ENCODE measurements at regions not wholly inside any gene's neighbourhood (a gene's known extent, or its start where the extent isn't known, plus 50 kb on each side); places are given as distances from the start of the nearest gene placed in this dataset.

- ATAC-seq (no peak), DNase-seq (no peak)
These were observed 55.9 kb upstream of the UMPS start for GRCh38 chr3:124674336-124674735.

- ATAC-seq (no peak), DNase-seq (no peak)
These were observed 54.0 kb upstream of the UMPS start for GRCh38 chr3:124676236-124676635.

- no peak for ATAC-seq
These were observed 51.1 kb upstream of the UMPS start for GRCh38 chr3:124679048-124679638.

More at GRCh38 chr3:124679048-124679638, 51.1 kb upstream of the UMPS start:
- DNase-seq, result no peak

All from stimulated activated naive CD8-positive, alpha-beta T cell treated with anti-CD3 and anti-CD28 coated beads, Interleukin-15, Interleukin-2, amounts not matched to agents 100 U/mL and 50 U/mL, for 24 hours (primary cell).